ENCODE measurements at regions not wholly inside any gene's neighbourhood (a gene's known extent, or its start where the extent isn't known, plus 50 kb on each side); places are given as distances from the start of the nearest gene placed in this dataset. TPM values are rescaled to one million over a fixed set of nuclear protein-coding genes. Genes with fewer than 3 reads are reported as not detected.

GRCh38 chr4:127560755-127561154 lies 72.0 kb upstream of the INTU start:
- DNase-seq: no peak

- no peak for DNase-seq
Measured at GRCh38 chr4:127574643-127575042, 58.1 kb upstream of the INTU start.

GRCh38 chr4:127575888-127576287 lies 56.9 kb upstream of the INTU start:
- DNase-seq: no peak

- no peak for DNase-seq
Measured at GRCh38 chr4:127578491-127578890, 54.3 kb upstream of the INTU start.

- no peak for DNase-seq
Measured at GRCh38 chr4:127578967-127579366, 53.8 kb upstream of the INTU start.

GRCh38 chr4:127579821-127580220 lies 52.9 kb upstream of the INTU start:
- DNase-seq: no peak

- DNase-seq: no peak
Measured at GRCh38 chr4:127580300-127580699, 52.5 kb upstream of the INTU start.

GRCh38 chr4:127580891-127581290 lies 51.9 kb upstream of the INTU start:
- no peak for DNase-seq

Small RNA genes lying in the stretch of these regions (small RNA-seq; reads per million reads assigned to genes)
- not detected for gene RF00019

All from occipital lobe (tissue), 2 donors.